ENCODE measurements at regions not wholly inside any gene's neighbourhood (a gene's known extent, or its start where the extent isn't known, plus 50 kb on each side); places are given as distances from the start of the nearest gene placed in this dataset.
"Not testable (repeated sequence)": the region's sequence is repeated elsewhere in the genome, so short reads cannot be mapped to it uniquely, and the experiment has no call there.

DNA sequence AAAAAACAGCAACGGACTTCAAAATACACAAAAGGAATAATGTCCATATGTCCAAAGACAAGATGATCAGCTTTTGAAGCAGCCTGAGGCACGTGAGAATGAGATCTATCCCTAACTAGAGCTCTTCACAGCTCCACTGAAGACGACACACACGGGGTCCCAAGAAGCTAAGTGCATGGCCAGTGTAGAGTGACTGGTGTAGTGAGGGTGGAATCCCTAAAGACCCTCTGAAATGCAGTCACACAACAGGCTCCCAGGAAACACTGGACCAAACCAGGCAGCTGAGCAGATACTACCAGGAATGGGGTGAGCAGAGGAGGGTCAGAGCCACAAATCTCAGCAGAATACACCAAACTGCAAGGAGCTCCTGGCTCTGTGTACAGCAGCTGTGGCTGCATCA lies 932.4 kb upstream of the ZNF722 start:
- TF ChIP-seq, protein P1, sequence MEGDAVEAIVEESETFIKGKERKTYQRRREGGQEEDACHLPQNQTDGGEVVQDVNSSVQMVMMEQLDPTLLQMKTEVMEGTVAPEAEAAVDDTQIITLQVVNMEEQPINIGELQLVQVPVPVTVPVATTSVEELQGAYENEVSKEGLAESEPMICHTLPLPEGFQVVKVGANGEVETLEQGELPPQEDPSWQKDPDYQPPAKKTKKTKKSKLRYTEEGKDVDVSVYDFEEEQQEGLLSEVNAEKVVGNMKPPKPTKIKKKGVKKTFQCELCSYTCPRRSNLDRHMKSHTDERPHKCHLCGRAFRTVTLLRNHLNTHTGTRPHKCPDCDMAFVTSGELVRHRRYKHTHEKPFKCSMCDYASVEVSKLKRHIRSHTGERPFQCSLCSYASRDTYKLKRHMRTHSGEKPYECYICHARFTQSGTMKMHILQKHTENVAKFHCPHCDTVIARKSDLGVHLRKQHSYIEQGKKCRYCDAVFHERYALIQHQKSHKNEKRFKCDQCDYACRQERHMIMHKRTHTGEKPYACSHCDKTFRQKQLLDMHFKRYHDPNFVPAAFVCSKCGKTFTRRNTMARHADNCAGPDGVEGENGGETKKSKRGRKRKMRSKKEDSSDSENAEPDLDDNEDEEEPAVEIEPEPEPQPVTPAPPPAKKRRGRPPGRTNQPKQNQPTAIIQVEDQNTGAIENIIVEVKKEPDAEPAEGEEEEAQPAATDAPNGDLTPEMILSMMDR (IDR thresholded peaks at IDR 0.05; ENCODE audit: insufficient read depth, low read length, poor library complexity, severe bottlenecking) = not testable (repeated sequence)
- TF ChIP-seq EZH2phosphoT487 (conservative IDR thresholded peaks at IDR 0.05; ENCODE audit: low read length) = not testable (repeated sequence)
